AG10803 (cell line): ENCODE measurements at regions not wholly inside any gene's neighbourhood (a gene's known extent, or its start where the extent isn't known, plus 50 kb on each side); places are given as distances from the start of the nearest gene placed in this dataset.

Experiments
- DNase-seq: peaks from one replicate; pipeline ENCODE4 v3.0.0; 2010; ENCODE audit warnings: low read depth
- H3K4me3 ChIP-seq: 2 replicates; pipeline ENCODE4 v1.5.1; 2011; ENCODE audit warnings: mild to moderate bottlenecking, low read length, control low read depth
- TF ChIP-seq, protein P1 (sequence below): conservative IDR thresholded peaks from 2 replicates; pipeline ENCODE4 v1.5.1; 2011; ENCODE audit warnings: mild to moderate bottlenecking, low read length, control low read depth, inconsistent platforms

DNA sequence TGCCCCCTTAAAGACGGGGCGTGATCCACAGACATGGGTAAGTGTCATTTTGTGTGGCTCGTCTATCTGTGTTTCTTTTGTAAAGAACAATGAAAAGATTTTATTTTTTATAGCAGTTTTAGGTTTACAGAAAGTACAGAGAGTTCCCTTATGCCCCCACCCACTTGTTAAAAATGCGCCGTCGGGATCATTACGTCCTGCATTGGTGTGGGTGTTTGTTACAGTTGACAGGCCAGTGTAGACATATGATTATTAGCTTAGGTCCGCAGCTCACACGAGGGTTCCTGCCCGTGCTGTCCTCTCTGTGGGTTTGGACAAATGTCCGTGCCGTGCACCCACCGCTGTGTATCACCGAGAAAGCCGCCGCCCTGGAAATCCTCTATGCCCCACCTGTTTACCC is 50.5 kb downstream of the RGS12 start:
- no peak overlapping the region for H3K4me3 ChIP-seq
- TF ChIP-seq, protein P1, sequence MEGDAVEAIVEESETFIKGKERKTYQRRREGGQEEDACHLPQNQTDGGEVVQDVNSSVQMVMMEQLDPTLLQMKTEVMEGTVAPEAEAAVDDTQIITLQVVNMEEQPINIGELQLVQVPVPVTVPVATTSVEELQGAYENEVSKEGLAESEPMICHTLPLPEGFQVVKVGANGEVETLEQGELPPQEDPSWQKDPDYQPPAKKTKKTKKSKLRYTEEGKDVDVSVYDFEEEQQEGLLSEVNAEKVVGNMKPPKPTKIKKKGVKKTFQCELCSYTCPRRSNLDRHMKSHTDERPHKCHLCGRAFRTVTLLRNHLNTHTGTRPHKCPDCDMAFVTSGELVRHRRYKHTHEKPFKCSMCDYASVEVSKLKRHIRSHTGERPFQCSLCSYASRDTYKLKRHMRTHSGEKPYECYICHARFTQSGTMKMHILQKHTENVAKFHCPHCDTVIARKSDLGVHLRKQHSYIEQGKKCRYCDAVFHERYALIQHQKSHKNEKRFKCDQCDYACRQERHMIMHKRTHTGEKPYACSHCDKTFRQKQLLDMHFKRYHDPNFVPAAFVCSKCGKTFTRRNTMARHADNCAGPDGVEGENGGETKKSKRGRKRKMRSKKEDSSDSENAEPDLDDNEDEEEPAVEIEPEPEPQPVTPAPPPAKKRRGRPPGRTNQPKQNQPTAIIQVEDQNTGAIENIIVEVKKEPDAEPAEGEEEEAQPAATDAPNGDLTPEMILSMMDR, result no peak
- no peak for DNase-seq

DNA sequence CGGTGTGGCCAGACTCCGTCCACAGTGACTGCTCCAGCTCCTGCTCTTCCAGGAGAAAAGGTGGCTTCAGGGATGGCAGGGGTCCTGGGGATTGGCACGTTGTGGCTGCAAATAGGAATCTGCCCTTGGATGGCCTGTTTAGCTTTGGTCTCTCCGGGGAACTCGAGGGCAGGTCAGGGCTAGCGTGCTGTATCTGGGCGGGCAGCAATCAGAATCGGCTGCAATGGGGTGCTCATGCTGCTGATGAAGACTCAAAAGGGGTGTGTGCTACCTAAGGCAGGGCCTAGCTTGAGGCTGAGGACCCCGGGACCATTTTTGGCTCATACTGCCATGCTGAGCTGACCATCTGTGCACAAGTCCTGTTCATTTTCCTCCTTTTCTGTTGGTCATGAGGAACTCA is 51.3 kb downstream of the RGS12 start:
- no peak for DNase-seq
- no peak overlapping the region for H3K4me3 ChIP-seq
- TF ChIP-seq, protein P1, result no peak

DNA sequence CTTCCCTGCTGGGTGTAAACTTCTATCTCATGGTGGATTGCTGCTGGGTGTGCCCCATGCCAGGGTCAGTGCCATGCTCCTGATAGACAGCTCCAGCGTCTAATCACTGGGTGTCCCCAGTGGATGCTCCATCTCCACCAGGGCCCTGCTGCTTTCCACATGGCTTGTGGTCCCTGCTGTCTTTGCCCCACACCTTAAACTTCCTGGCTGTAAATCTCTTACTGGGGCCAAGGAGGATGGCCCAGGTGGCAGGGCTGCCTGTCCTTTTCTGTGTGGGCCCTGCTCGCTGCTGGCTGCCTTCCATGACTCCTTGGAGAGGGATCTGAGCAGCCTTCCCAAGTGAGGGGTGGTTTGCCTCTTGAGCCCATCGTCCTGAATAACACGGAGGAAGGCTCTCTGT is 51.8 kb downstream of the RGS12 start:
- no peak overlapping the region for H3K4me3 ChIP-seq
- DNase-seq, result no peak
- TF ChIP-seq, protein P1, result no peak

DNA sequence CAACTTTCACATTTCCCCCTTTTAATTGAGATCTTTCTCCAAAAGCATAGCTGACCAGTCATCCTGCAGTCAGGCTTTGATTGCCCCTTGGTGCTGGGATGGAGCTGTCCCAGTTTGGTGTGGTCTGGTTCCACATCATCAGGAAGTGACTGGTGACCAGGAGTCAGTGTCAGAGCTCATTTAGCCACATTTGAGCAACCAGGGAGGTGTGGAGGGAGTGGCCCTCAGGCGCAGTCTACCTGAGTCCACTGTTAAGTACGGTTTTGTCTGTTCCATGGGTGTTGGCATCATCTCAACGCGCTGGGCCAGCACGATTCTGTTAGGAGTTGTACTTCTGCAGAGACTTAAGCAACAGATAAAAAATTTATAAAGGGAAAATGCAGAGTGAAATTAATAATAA is 52.6 kb downstream of the RGS12 start:
- no peak overlapping the region for H3K4me3 ChIP-seq
- TF ChIP-seq, protein P1, result no peak
- no peak for DNase-seq

DNA sequence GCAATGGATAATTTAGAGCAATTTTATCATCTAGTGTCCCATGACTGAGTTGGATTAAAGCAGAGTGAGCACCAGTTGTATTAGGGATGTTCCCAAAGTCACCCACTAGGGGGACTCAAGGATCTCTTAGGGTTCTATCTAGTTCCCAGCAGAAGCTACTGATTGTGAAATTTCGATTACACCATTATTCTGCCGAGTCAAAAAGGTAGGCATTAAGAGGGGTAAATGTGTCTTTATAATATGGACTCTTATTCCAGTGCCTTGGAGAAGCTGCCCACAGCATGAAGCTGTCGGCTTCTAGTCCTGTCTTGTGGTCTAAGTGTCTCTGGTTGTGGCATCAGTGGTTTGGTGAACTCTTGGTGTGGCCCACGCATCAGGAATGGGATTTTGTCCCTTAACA is 53.3 kb downstream of the RGS12 start:
- TF ChIP-seq, protein P1, result peak; percentile 98
- no peak overlapping the region for H3K4me3 ChIP-seq
- peak; percentile 79 for DNase-seq

DNA sequence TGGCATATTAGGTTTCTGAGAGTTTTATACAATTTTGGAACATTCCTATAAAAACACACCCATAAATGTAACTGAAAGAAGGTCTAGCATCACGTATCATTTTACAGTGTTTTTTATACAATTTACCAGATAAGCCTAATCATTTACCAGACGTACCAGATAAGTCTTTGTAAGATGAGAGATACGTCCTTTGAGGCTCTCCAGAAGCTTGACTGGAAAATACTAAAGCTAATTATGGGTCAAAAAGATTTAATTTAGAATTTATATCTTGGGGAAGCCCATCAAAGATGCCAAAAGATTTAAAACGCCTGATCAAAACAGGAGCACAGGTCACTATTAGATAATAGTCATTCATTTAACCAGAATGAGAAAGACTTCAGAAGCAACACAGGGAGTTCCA is 55.0 kb downstream of the RGS12 start:
- TF ChIP-seq, protein P1, result no peak
- H3K4me3 ChIP-seq, result no peak overlapping the region
- DNase-seq, result no peak

DNA sequence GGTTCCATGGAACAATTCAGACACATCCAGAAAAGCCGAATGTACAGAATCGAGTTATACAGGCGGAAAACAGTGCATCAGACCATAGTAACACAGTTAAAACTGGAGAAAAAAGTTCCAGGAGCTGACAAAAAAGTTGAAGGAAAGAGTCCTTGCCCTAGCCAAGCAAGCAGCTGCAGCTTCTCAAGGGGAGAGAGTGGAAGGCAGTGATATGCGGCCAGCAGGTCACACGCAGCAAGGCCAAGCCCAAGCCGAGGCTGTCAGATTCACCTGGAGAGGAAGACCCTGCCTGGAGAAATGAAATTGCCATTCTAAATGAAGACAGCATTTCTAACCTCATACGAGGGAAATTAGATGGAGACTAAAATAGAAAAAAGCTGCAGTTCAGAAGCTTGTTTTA is 55.8 kb downstream of the RGS12 start:
- TF ChIP-seq, protein P1, result no peak
- no peak overlapping the region for H3K4me3 ChIP-seq
- no peak for DNase-seq
